Heart left ventricle (tissue), 16 donors: ENCODE measurements at regions not wholly inside any gene's neighbourhood (a gene's known extent, or its start where the extent isn't known, plus 50 kb on each side); places are given as distances from the start of the nearest gene placed in this dataset.

Experiments used
- ATAC-seq, 4 donors: fragments of 200-7000 bp; cut with Tn5 transposase; one replicate each; pipeline ENCODE4 v1.9.1; 2020 to 2022; ENCODE audit warnings: moderate library complexity in 4 of 4, mild to moderate bottlenecking in 3 of 4, moderate number of reproducible peaks in 1 of 4
- DNase-seq, 5 donors: peaks; one replicate each; pipeline ENCODE4 v3.0.0-alpha.2; 2020
- H3K27ac ChIP-seq, 12 donors: fragments of 200-600 bp; sonication (generic) in 4 of 12; one replicate each; pipeline versions ENCODE4 v1.5.0 to v1.8.0; 2016 to 2022; ENCODE audit warnings: mild to moderate bottlenecking in 2 of 12
- H3K27me3 ChIP-seq, 9 donors: fragments of 200-600 bp; sonication (generic) in 2 of 9; one replicate each; pipeline versions ENCODE4 v1.5.1 to v1.8.0; 2016 to 2022; ENCODE audit warnings: mild to moderate bottlenecking in 3 of 9
- H3K36me3 ChIP-seq, 9 donors: fragments of 200-600 bp; sonication (generic) in 2 of 9; one replicate each; pipeline versions ENCODE4 v1.5.0 to v1.8.0; 2018 to 2022; ENCODE audit warnings: mild to moderate bottlenecking in 2 of 9
- H3K4me1 ChIP-seq, 12 donors: fragments of 200-600 bp; sonication (generic) in 4 of 12; one replicate each; pipeline versions ENCODE4 v1.5.0 to v1.8.0; 2016 to 2022; ENCODE audit warnings: mild to moderate bottlenecking in 3 of 12
- H3K4me3 ChIP-seq, 12 donors: fragments of 200-600 bp; sonication (generic) in 4 of 12; one replicate each; pipeline versions ENCODE4 v1.5.0 to v1.8.0; 2017 to 2022; ENCODE audit warnings: mild to moderate bottlenecking in 9 of 12, moderate library complexity in 4 of 12
- H3K9me3 ChIP-seq, 12 donors: fragments of 200-600 bp; sonication (generic) in 4 of 12; one replicate each; pipeline versions ENCODE4 v1.5.0 to v1.8.0; 2016 to 2022; ENCODE audit warnings: mild to moderate bottlenecking in 1 of 12
- POLR2A ChIP-seq, 2 donors: fragments of 450-650 bp; IDR thresholded peaks; one replicate each; pipeline ENCODE4 v1.6.1; 2017; ENCODE audit warnings: antibody characterized with exemption in 2 of 2, mild to moderate bottlenecking in 2 of 2, moderate library complexity in 2 of 2
- WGBS, 4 donors: extraction: QIAGEN DNeasy Blood & Tissue Kit in 2 of 4; methylation state at CpG; one replicate each; pipeline versions ENCODE4 v1.1.5 to v1.1.7; 2013 to 2018; 5-methylcytosine and 5-hydroxymethylcytosine counted together
- intact Hi-C, 10 donors: fragments of 100-400 bp; cut with DNase I; formaldehyde crosslinking; loops; one replicate each; pipeline versions ENCODE4 v1.11.1 to v1.14.2; 2022
- TF ChIP-seq, protein P1 (sequence below), 12 donors: fragments of 200-600 bp; sonication (generic) in 4 of 12; IDR thresholded peaks; one replicate each; pipeline versions ENCODE4 v1.5.0 to v1.8.0; 2018 to 2022; ENCODE audit warnings: antibody characterized with exemption in 12 of 12, mild to moderate bottlenecking in 5 of 12
- donor health status: ischemic (EF 13 %, LVEDD 7.1; RV severe dilation, severe dysfunction).
- donor health status: healthy with polysubstance abuse.
- donor health status: DM: no; HTN: yes; CAD: no.
- donor health status: DM: no; HTN: no; CAD: no.
- donor health status: ischemic (EF 25% LVEDD 6.9; RV normal size, moderate dysfunction).
- donor health status: ischemic (EF 25% LVEDD 5.7; RV mildly dilated, moderate dysfunction).
- donor health status: healthy.
- donor health status: DM: yes; HTN: yes; CAD: no.
- donor health status: ischemic (EF 35%, LVEDD 5.7; RV mildly dilated, moderate dysfunction).
- donor health status: nonischemic (EF 11% LVEDD 7.7; RV severe dilation, severe dysfunction).
- donor health status: DM: yes; HTN: yes; CAD: no.
- donor health status: PGD.
- donor health status: ischemic (EF 29% LVEDD 5.4; RV normal size, mild dysfunction).
- donor health status: nonischemic (EF 23%, LVEDD 6.1; RV moderate dilation, normal function).

DNA sequence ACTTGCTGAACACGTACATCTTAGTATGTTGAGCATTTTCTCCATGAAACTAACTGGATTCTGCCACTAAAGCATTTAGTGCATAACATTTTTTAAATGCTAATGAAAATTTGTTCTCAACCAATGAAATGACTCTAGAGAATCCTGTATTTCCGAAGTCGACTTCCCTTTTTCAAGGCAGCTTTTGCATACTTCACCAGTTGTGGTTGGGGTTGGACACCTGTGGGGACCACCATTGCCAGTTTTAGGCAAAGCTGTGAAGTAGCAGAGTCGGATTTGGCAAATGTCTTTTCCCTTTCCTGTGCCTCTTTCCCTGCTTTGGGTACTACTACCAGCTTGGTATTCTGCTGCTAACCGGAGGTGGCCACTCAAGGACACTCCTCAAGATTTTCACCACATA is 349.2 kb downstream of the BCAT1 start:
- no peak for ATAC-seq
- H3K27ac ChIP-seq, result no peak overlapping the region
- intact Hi-C loops, result loop anchor here in 5 of 10 donors (5.0 to 10.0 kb wide), 6 partner anchors 175 to 1745 kb away; no protein-coding TSS in a partner anchor
- 73 to 86% (median 84%) methylated on average over 5 of the region's 5 CpGs for WGBS, 4 donors
- TF ChIP-seq, protein P1, sequence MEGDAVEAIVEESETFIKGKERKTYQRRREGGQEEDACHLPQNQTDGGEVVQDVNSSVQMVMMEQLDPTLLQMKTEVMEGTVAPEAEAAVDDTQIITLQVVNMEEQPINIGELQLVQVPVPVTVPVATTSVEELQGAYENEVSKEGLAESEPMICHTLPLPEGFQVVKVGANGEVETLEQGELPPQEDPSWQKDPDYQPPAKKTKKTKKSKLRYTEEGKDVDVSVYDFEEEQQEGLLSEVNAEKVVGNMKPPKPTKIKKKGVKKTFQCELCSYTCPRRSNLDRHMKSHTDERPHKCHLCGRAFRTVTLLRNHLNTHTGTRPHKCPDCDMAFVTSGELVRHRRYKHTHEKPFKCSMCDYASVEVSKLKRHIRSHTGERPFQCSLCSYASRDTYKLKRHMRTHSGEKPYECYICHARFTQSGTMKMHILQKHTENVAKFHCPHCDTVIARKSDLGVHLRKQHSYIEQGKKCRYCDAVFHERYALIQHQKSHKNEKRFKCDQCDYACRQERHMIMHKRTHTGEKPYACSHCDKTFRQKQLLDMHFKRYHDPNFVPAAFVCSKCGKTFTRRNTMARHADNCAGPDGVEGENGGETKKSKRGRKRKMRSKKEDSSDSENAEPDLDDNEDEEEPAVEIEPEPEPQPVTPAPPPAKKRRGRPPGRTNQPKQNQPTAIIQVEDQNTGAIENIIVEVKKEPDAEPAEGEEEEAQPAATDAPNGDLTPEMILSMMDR (IDR thresholded peaks at IDR 0.05), result no peak
- no peak for TF ChIP-seq POLR2A (IDR thresholded peaks at IDR 0.05)
- H3K4me3 ChIP-seq, result no peak overlapping the region
- DNase-seq, result no peak
- peaks cover 0 to 6% (median 0%) of the 10 kb centered on the region in 12 donors for H3K4me1 ChIP-seq
- no peaks in the 10 kb centered on the region for H3K27me3 ChIP-seq
- no peaks in the 10 kb centered on the region for H3K36me3 ChIP-seq
- no peaks in the 10 kb centered on the region for H3K9me3 ChIP-seq

DNA sequence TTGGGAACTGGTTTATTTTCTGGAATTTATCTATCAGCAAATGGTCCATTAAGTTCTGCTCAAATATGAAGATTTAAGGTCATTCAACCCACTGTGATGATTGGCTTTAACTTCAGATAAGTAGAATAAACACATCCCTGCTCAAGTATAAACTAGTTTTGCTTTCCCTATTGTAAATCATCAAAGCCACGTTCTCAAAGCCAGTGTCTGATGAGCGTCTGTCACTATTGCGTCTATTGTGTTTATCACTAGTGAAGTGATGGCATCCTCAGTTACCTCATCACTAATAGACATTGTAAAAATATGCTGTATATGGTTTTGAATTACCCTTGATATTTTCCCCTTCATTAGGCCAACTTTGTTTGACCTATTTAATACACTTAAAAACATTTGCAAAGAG is 351.3 kb downstream of the BCAT1 start:
- 77 to 94% (median 83%) methylated on average over 3 of the region's 3 CpGs for WGBS, 4 donors
- ATAC-seq (no peak), DNase-seq (no peak)
- intact Hi-C loops, result loop anchor here in 5 of 10 donors (2.0 to 10.0 kb wide), 6 partner anchors 233 to 1743 kb away; no protein-coding TSS in a partner anchor
- peaks cover 0 to 6% (median 0%) of the 10 kb centered on the region in 12 donors for H3K4me1 ChIP-seq
- no peaks in the 10 kb centered on the region for H3K36me3 ChIP-seq
- no peaks in the 10 kb centered on the region for H3K27me3 ChIP-seq
- no peaks in the 10 kb centered on the region for H3K9me3 ChIP-seq
- no peak overlapping the region for H3K27ac ChIP-seq
- no peak for TF ChIP-seq POLR2A (IDR thresholded peaks at IDR 0.05)
- TF ChIP-seq, protein P1 (IDR thresholded peaks at IDR 0.05), result no peak
- no peak overlapping the region for H3K4me3 ChIP-seq

DNA sequence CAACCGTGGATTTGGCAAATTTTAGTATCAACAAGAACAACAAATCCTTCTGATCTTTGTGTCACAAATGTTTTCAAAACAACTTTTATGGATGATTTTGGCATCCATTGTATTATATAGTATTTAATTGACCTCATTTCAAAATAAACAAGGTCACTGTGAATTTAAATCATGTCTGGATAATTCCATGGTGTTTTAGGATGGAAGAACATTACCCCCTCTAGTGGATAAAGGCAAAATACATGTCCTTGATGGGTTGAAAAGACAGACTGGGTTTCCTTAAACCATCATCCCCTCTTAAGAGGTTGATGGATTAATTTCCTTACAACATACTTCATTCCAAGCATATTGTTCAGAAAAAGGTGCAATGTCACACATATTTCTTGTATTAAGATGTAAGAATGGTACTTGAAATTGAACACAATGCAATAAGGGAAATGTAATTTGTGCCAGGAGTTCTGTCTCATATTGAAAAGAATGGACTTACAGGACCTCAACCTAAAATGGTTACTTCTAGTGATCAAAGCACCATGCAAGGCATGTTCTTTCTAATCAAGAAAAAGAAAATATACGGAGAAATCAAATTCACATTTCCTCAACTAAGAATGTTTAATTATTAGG is 352.0 kb downstream of the BCAT1 start:
- intact Hi-C loops, result loop anchor here in 5 of 10 donors (2.0 to 10.0 kb wide), 6 partner anchors 232 to 1742 kb away; no protein-coding TSS in a partner anchor
- ATAC-seq (no peak), DNase-seq (no peak)
- 52 to 62% (median 55%) methylated on average over 2 of the region's 2 CpGs for WGBS, 4 donors
- no peak for TF ChIP-seq POLR2A (IDR thresholded peaks at IDR 0.05)
- TF ChIP-seq, protein P1 (IDR thresholded peaks at IDR 0.05), result peak; percentile 41 to 68 (median 55)
- Histone ChIP-seq H3K36me3 (no peaks in the 10 kb centered on the region), H3K27ac (no peak overlapping the region), H3K27me3 (no peaks in the 10 kb centered on the region), H3K4me1 (peaks cover 0 to 6% (median 0%) of the 10 kb centered on the region in 12 donors), H3K4me3 (no peak overlapping the region), H3K9me3 (no peaks in the 10 kb centered on the region)

DNA sequence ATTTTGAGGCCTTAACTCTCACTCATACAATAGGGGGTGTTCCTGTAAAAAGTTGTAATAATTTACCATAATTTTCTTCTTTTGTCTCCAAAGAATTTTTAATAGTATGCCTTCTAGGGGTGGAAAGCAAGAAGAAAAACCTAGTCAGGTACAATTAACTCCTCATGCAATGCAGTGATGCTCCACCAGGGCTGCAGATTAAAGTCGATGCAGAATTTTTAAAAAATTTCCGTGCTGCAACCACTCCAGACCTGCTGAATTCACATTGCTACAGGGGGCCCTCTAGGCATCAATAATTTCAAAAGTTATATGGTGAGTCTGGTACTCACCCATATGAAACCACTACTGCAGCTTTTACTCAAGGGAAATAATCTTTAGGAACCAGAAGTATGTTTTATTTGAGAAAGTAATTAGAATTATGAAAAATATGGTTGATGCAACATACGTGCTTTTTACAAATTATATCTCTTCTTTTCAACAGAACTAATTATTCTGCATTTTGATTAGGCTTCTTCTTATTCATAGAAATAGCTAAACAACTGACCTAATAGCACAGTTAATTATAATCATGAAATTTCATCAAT is 353.2 kb downstream of the BCAT1 start:
- Histone ChIP-seq H3K27ac (no peak overlapping the region), H3K4me1 (peaks cover 0 to 3% (median 0%) of the 10 kb centered on the region in 12 donors), H3K4me3 (no peak overlapping the region), H3K27me3 (no peaks in the 10 kb centered on the region), H3K9me3 (no peaks in the 10 kb centered on the region), H3K36me3 (no peaks in the 10 kb centered on the region)
- intact Hi-C loops, result loop anchor here in 5 of 10 donors (2.0 to 10.0 kb wide), 6 partner anchors 231 to 1741 kb away; no protein-coding TSS in a partner anchor
- no peak for DNase-seq
- WGBS, 4 donors, result 65 to 77% (median 71%) methylated on average over 3 of the region's 3 CpGs
- no peak for ATAC-seq
- no peak for TF ChIP-seq POLR2A (IDR thresholded peaks at IDR 0.05)
- TF ChIP-seq, protein P1 (IDR thresholded peaks at IDR 0.05), result peak in 1 of 12 donors; percentile 13
